Activated gamma-delta T cell treated with anti-CD3 and anti-CD28 coated beads, Interleukin-2, amount 50 U/mL, for 16 hours (primary cell): ENCODE measurements at regions not wholly inside any gene's neighbourhood (a gene's known extent, or its start where the extent isn't known, plus 50 kb on each side); places are given as distances from the start of the nearest gene placed in this dataset.

ENCODE experiments used
- DNase-seq: peaks from one replicate; pipeline ENCODE4 v3.0.0-alpha.2; 2020; ENCODE audit warnings: low read depth

GRCh38 chr4:83171436-83172039 lies 57.0 kb upstream of the PLAC8 start:
- DNase-seq: no peak

GRCh38 chr4:83170952-83171399 lies 56.4 kb upstream of the PLAC8 start:
- DNase-seq: no peak
